ENCODE measurements at regions not wholly inside any gene's neighbourhood (a gene's known extent, or its start where the extent isn't known, plus 50 kb on each side); places are given as distances from the start of the nearest gene placed in this dataset.
"Not testable (repeated sequence)": the region's sequence is repeated elsewhere in the genome, so short reads cannot be mapped to it uniquely, and the experiment has no call there.

- H2AK5ac ChIP-seq (ENCODE audit: low read length): no peak overlapping the region
- no peak overlapping the region for H3K18ac ChIP-seq (ENCODE audit: low read length)
- H4K8ac ChIP-seq (ENCODE audit: low read depth, low read length): no peak overlapping the region
- H3K14ac ChIP-seq (ENCODE audit: low read length): no peak overlapping the region
- H2AFZ ChIP-seq (ENCODE audit: insufficient read depth, low read length, poor library complexity): no peak overlapping the region
- no peak overlapping the region for H2BK120ac ChIP-seq (ENCODE audit: insufficient read depth, low read length, poor library complexity)
- H3K9ac ChIP-seq (ENCODE audit: low read length): no peak overlapping the region
- no peaks in the 10 kb centered on the region for H3K36me3 ChIP-seq (ENCODE audit: control insufficient read depth in 1 of 2, insufficient read depth in 2 of 2, low read length in 2 of 2)
- H2BK12ac ChIP-seq (ENCODE audit: low read length): no peak overlapping the region
- no CpG with 5 or more reads among the region's 18 CpGs for WGBS (ENCODE audit: extremely low coverage, insufficient coverage, insufficient read length)
- H3K79me2 ChIP-seq (ENCODE audit: control insufficient read depth, insufficient read depth, low read length, poor library complexity): no peaks in the 10 kb centered on the region
- H3K4me3 ChIP-seq (ENCODE audit: low read depth, low read length): no peak overlapping the region
- DNase-seq: no peak
- no peak overlapping the region for H3K4me2 ChIP-seq (ENCODE audit: low read length)
- no peak overlapping the region for H4K91ac ChIP-seq (ENCODE audit: low read depth, low read length)
- no peak overlapping the region for H4K12ac ChIP-seq (ENCODE audit: low read depth, low read length)
- H3K4me1 ChIP-seq (ENCODE audit: control insufficient read depth in 1 of 2, insufficient read depth in 2 of 2, low read length in 2 of 2): no peaks in the 10 kb centered on the region
- H3K9me3 ChIP-seq (ENCODE audit: insufficient read depth, low read depth, low read length): peaks cover 8% of the 10 kb centered on the region
- no peak overlapping the region for H3K4ac ChIP-seq (ENCODE audit: low read depth, low read length)
- H3K23ac ChIP-seq (ENCODE audit: low read length): no peak overlapping the region
- no peaks in the 10 kb centered on the region for H3K27me3 ChIP-seq (ENCODE audit: insufficient read depth, low read length)
- no peaks in the 10 kb centered on the region for H3K79me1 ChIP-seq (ENCODE audit: low read length)
- H2BK5ac ChIP-seq (ENCODE audit: low read depth, low read length, poor library complexity): no peak overlapping the region
- H3K27ac ChIP-seq (ENCODE audit: low read depth, low read length): no peak overlapping the region
Measured at GRCh38 chr9:135192686-135193085, 105.2 kb downstream of the OLFM1 start.

- not testable (repeated sequence) for H2BK12ac ChIP-seq (ENCODE audit: low read length)
Measured at GRCh38 chr9:135195975-135196374, 108.5 kb downstream of the OLFM1 start.

GRCh38 chr9:135196474-135196873 is 109.0 kb downstream of the OLFM1 start:
- no peak overlapping the region for H3K4me2 ChIP-seq (ENCODE audit: low read length)
- WGBS (ENCODE audit: extremely low coverage, insufficient coverage, insufficient read length): 100% methylated on average over 1 of the region's 1 CpG
- no peak overlapping the region for H3K4ac ChIP-seq (ENCODE audit: low read depth, low read length)

More at GRCh38 chr9:135195975-135196374, 108.5 kb downstream of the OLFM1 start:
- not testable (repeated sequence) for H3K9ac ChIP-seq (ENCODE audit: low read length); H3K4me3 ChIP-seq (ENCODE audit: low read depth, low read length); H2AFZ ChIP-seq (ENCODE audit: insufficient read depth, low read length, poor library complexity); H4K12ac ChIP-seq (ENCODE audit: low read depth, low read length); H3K18ac ChIP-seq (ENCODE audit: low read length); H3K23ac ChIP-seq (ENCODE audit: low read length); H3K79me1 ChIP-seq (ENCODE audit: low read length); H3K27me3 ChIP-seq (ENCODE audit: insufficient read depth, low read length); H3K14ac ChIP-seq (ENCODE audit: low read length); H3K36me3 ChIP-seq (ENCODE audit: control insufficient read depth in 1 of 2, insufficient read depth in 2 of 2, low read length in 2 of 2); H3K4me2 ChIP-seq (ENCODE audit: low read length); DNase-seq; H4K8ac ChIP-seq (ENCODE audit: low read depth, low read length); H3K4me1 ChIP-seq (ENCODE audit: control insufficient read depth in 1 of 2, insufficient read depth in 2 of 2, low read length in 2 of 2); H2BK5ac ChIP-seq (ENCODE audit: low read depth, low read length, poor library complexity); H3K27ac ChIP-seq (ENCODE audit: low read depth, low read length); H3K79me2 ChIP-seq (ENCODE audit: control insufficient read depth, insufficient read depth, low read length, poor library complexity); H2BK120ac ChIP-seq (ENCODE audit: insufficient read depth, low read length, poor library complexity); H2AK5ac ChIP-seq (ENCODE audit: low read length); H4K91ac ChIP-seq (ENCODE audit: low read depth, low read length); H3K4ac ChIP-seq (ENCODE audit: low read depth, low read length)
- peaks cover 11% of the 10 kb centered on the region for H3K9me3 ChIP-seq (ENCODE audit: insufficient read depth, low read depth, low read length)
- 89% methylated on average over 1 of the region's 7 CpGs for WGBS (ENCODE audit: extremely low coverage, insufficient coverage, insufficient read length)

GRCh38 chr9:135198144-135198543 is 110.7 kb downstream of the OLFM1 start:
- no peak overlapping the region for H3K4ac ChIP-seq (ENCODE audit: low read depth, low read length)
- no peak overlapping the region for H4K8ac ChIP-seq (ENCODE audit: low read depth, low read length)
- no peak overlapping the region for H2BK12ac ChIP-seq (ENCODE audit: low read length)
- no peaks in the 10 kb centered on the region for H3K36me3 ChIP-seq (ENCODE audit: control insufficient read depth in 1 of 2, insufficient read depth in 2 of 2, low read length in 2 of 2)
- H4K12ac ChIP-seq (ENCODE audit: low read depth, low read length): no peak overlapping the region
- H3K18ac ChIP-seq (ENCODE audit: low read length): no peak overlapping the region
- H3K23ac ChIP-seq (ENCODE audit: low read length): no peak overlapping the region
- H3K14ac ChIP-seq (ENCODE audit: low read length): no peak overlapping the region
- no peak overlapping the region for H3K9ac ChIP-seq (ENCODE audit: low read length)
- no peak overlapping the region for H3K4me3 ChIP-seq (ENCODE audit: low read depth, low read length)
- no peak for DNase-seq
- no peaks in the 10 kb centered on the region for H3K27me3 ChIP-seq (ENCODE audit: insufficient read depth, low read length)
- H2BK120ac ChIP-seq (ENCODE audit: insufficient read depth, low read length, poor library complexity): no peak overlapping the region
- no peak overlapping the region for H3K27ac ChIP-seq (ENCODE audit: low read depth, low read length)
- H3K79me2 ChIP-seq (ENCODE audit: control insufficient read depth, insufficient read depth, low read length, poor library complexity): no peaks in the 10 kb centered on the region
- no peak overlapping the region for H3K4me2 ChIP-seq (ENCODE audit: low read length)
- no peak overlapping the region for H2AFZ ChIP-seq (ENCODE audit: insufficient read depth, low read length, poor library complexity)
- H4K91ac ChIP-seq (ENCODE audit: low read depth, low read length): no peak overlapping the region
- H2AK5ac ChIP-seq (ENCODE audit: low read length): no peak overlapping the region
- no peaks in the 10 kb centered on the region for H3K4me1 ChIP-seq (ENCODE audit: control insufficient read depth in 1 of 2, insufficient read depth in 2 of 2, low read length in 2 of 2)
- WGBS (ENCODE audit: extremely low coverage, insufficient coverage, insufficient read length): no CpG with 5 or more reads among the region's 15 CpGs
- H2BK5ac ChIP-seq (ENCODE audit: low read depth, low read length, poor library complexity): no peak overlapping the region
- H3K79me1 ChIP-seq (ENCODE audit: low read length): no peaks in the 10 kb centered on the region
- H3K9me3 ChIP-seq (ENCODE audit: insufficient read depth, low read depth, low read length): peaks cover 18% of the 10 kb centered on the region

More at GRCh38 chr9:135196474-135196873, 109.0 kb downstream of the OLFM1 start:
- Histone ChIP-seq H3K9ac (ENCODE audit: low read length) (no peak overlapping the region), H3K27me3 (ENCODE audit: insufficient read depth, low read length) (no peaks in the 10 kb centered on the region), H3K4me3 (ENCODE audit: low read depth, low read length) (no peak overlapping the region), H2BK12ac (ENCODE audit: low read length) (no peak overlapping the region), H3K23ac (ENCODE audit: low read length) (no peak overlapping the region), H2BK120ac (ENCODE audit: insufficient read depth, low read length, poor library complexity) (no peak overlapping the region), H3K79me2 (ENCODE audit: control insufficient read depth, insufficient read depth, low read length, poor library complexity) (no peaks in the 10 kb centered on the region), H2AFZ (ENCODE audit: insufficient read depth, low read length, poor library complexity) (no peak overlapping the region), H3K36me3 (ENCODE audit: control insufficient read depth in 1 of 2, insufficient read depth in 2 of 2, low read length in 2 of 2) (no peaks in the 10 kb centered on the region), H3K79me1 (ENCODE audit: low read length) (no peaks in the 10 kb centered on the region), H3K27ac (ENCODE audit: low read depth, low read length) (no peak overlapping the region), H3K14ac (ENCODE audit: low read length) (no peak overlapping the region), H4K12ac (ENCODE audit: low read depth, low read length) (no peak overlapping the region), H4K8ac (ENCODE audit: low read depth, low read length) (no peak overlapping the region), H3K18ac (ENCODE audit: low read length) (no peak overlapping the region), H3K4me1 (ENCODE audit: control insufficient read depth in 1 of 2, insufficient read depth in 2 of 2, low read length in 2 of 2) (no peaks in the 10 kb centered on the region), H3K9me3 (ENCODE audit: insufficient read depth, low read depth, low read length) (peaks cover 14% of the 10 kb centered on the region), H4K91ac (ENCODE audit: low read depth, low read length) (no peak overlapping the region), H2BK5ac (ENCODE audit: low read depth, low read length, poor library complexity) (no peak overlapping the region), H2AK5ac (ENCODE audit: low read length) (no peak overlapping the region)
- DNase-seq: no peak

Data from trophoblast cell (in vitro differentiated cells and primary cell).